Hematopoietic multipotent progenitor cell treated with erythropoietin and hydrocortisone succinate and interleukin-3 and kit ligand, for 8 days (in vitro differentiated cells): ENCODE measurements at regions not wholly inside any gene's neighbourhood (a gene's known extent, or its start where the extent isn't known, plus 50 kb on each side); places are given as distances from the start of the nearest gene placed in this dataset.
"Not testable (repeated sequence)": the region's sequence is repeated elsewhere in the genome, so short reads cannot be mapped to it uniquely, and the experiment has no call there.

Source experiments
- DNase-seq: peaks from one replicate; pipeline ENCODE4 v3.0.0-alpha.2; 2015

- no peak for DNase-seq
Measured at GRCh38 chrX:45660477-45660876, 459.8 kb upstream of the DIPK2B start.

- DNase-seq: no peak
Measured at GRCh38 chrX:45633419-45633818, 432.7 kb upstream of the DIPK2B start.

- DNase-seq: no peak
Measured at GRCh38 chrX:45632506-45632905, 431.8 kb upstream of the DIPK2B start.

- DNase-seq: no peak
Measured at GRCh38 chrX:45630078-45630477, 429.4 kb upstream of the DIPK2B start.

- no peak for DNase-seq
Measured at GRCh38 chrX:45628041-45628440, 427.4 kb upstream of the DIPK2B start.

GRCh38 chrX:45623266-45623665, 422.6 kb upstream of the DIPK2B start:
- DNase-seq: no peak

- DNase-seq: no peak
Measured at GRCh38 chrX:45622538-45622937, 421.9 kb upstream of the DIPK2B start.

- DNase-seq: no peak
Measured at GRCh38 chrX:45622042-45622423, 421.4 kb upstream of the DIPK2B start.

GRCh38 chrX:45621376-45622041, 420.8 kb upstream of the DIPK2B start:
- DNase-seq: no peak

- no peak for DNase-seq
Measured at GRCh38 chrX:45619290-45619689, 418.6 kb upstream of the DIPK2B start.

- DNase-seq: not testable (repeated sequence)
Measured at GRCh38 chrX:45615591-45615990, 414.9 kb upstream of the DIPK2B start.

GRCh38 chrX:45614853-45615252, 414.2 kb upstream of the DIPK2B start:
- DNase-seq: no peak

GRCh38 chrX:45602151-45602550, 401.5 kb upstream of the DIPK2B start:
- no peak for DNase-seq

GRCh38 chrX:45601052-45601451, 400.4 kb upstream of the DIPK2B start:
- no peak for DNase-seq

GRCh38 chrX:45598861-45599260, 398.2 kb upstream of the DIPK2B start:
- no peak for DNase-seq

GRCh38 chrX:45596188-45596808, 395.6 kb upstream of the DIPK2B start:
- no peak for DNase-seq

- DNase-seq: no peak
Measured at GRCh38 chrX:45592101-45592500, 391.4 kb upstream of the DIPK2B start.

GRCh38 chrX:45591650-45592049, 391.0 kb upstream of the DIPK2B start:
- DNase-seq: no peak

GRCh38 chrX:45584717-45585116, 384.0 kb upstream of the DIPK2B start:
- DNase-seq: no peak

GRCh38 chrX:45577361-45577760, 376.7 kb upstream of the DIPK2B start:
- DNase-seq: no peak

- DNase-seq: no peak
Measured at GRCh38 chrX:45571453-45571852, 370.8 kb upstream of the DIPK2B start.

- no peak for DNase-seq
Measured at GRCh38 chrX:45566456-45566855, 365.8 kb upstream of the DIPK2B start.

- DNase-seq: no peak
Measured at GRCh38 chrX:45557387-45557786, 356.7 kb upstream of the DIPK2B start.

- DNase-seq: no peak
Measured at GRCh38 chrX:45554736-45555135, 354.1 kb upstream of the DIPK2B start.

- no peak for DNase-seq
Measured at GRCh38 chrX:45553417-45553816, 352.7 kb upstream of the DIPK2B start.
